T-helper 1 cell treated with Interleukin-12 subunit alpha and Interleukin-12 subunit beta and Interleukin-4 antibody, amounts not matched to agents 30 ng/mL and 1 ng/mL, for 36 hours (primary cell): ENCODE measurements at regions not wholly inside any gene's neighbourhood (a gene's known extent, or its start where the extent isn't known, plus 50 kb on each side); places are given as distances from the start of the nearest gene placed in this dataset.

ENCODE experiments used
- intact Hi-C: fragments of 100-400 bp; cut with micrococcal nuclease; formaldehyde crosslinking; loops from one replicate; pipeline ENCODE4 v1.15.1; 2024

DNA sequence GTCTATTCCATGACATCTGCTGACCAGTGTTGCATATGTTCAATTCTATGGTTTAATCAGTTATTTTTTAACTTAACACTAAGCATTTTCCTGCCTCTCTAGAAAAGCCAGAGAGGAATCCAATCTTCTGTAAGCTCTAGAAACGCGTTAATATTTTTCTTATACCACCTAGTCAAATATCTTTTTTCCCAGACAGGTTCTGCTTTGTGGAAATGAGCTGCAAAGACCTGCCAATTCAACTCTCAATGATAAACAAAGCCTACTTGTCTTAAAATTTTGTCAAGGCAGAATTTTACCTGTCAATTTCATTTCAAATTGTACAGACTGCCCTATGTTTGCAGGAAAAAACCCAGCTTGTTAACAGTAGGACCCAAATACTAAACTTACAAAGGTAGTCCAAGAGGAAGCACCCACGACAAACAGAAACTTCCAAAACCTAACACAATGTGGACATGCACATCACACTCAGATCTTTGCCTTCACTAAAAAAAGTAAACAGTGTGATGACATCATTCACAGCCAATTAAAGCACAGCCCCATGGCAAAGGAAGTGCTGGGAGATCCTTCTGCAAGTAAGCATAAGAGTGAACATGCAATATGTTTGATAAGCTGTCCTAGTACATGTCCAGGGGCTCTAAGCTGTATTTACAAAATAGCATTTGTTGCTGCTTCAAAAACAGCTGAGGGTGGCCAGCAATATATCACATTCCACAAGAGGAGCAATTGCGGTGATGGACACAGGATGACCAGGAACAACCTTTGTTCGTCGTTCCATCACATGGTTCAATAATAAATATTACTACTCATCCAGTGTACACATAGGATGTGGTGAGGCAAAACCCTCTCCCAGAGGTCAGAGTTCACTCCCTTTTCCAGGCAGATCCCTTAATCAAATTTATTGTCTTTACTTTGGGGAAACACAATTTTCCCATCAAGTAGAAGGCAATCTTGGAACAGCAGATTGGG is 139.4 kb upstream of the TSC22D2 start:
- intact Hi-C loops, result no loop called here

DNA sequence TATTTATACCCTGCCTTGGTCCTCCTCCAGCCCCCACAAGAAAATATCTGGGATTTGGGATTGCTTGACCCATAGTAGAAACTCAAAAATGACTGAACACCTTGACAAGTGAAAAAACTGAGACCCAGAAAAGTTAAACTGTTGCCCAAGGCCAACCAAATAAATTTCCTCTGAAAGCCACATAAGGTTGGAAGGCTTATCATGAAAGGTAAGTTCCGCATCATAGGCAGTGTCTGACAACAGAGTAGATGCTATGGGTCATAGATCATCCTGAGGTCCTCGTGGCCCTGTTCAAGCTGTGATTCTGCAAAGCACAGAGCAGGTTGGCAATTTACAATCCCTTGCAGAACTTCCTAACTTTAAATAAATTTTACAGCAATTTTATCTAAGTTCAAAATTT is 140.8 kb upstream of the TSC22D2 start:
- intact Hi-C loops, result no loop called here

DNA sequence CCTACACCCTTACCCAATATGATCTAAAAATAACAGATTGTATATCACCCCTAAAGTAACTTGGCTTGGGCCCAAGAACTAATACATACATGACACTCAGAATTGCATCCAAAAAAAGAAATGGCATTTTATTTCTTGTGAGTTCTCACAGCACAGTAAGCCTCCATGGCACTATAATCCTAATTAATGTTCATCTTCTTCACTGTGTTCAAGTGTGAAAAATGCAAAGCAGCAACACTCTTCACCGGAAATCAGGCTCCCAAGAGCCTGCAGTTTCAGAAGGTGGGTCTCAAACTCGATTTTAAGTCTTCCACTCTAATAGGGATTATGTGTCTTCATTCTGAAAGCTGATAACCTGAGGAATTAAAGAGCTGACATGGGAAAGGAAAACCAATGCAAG is 142.8 kb upstream of the TSC22D2 start:
- intact Hi-C loops, result no loop called here

DNA sequence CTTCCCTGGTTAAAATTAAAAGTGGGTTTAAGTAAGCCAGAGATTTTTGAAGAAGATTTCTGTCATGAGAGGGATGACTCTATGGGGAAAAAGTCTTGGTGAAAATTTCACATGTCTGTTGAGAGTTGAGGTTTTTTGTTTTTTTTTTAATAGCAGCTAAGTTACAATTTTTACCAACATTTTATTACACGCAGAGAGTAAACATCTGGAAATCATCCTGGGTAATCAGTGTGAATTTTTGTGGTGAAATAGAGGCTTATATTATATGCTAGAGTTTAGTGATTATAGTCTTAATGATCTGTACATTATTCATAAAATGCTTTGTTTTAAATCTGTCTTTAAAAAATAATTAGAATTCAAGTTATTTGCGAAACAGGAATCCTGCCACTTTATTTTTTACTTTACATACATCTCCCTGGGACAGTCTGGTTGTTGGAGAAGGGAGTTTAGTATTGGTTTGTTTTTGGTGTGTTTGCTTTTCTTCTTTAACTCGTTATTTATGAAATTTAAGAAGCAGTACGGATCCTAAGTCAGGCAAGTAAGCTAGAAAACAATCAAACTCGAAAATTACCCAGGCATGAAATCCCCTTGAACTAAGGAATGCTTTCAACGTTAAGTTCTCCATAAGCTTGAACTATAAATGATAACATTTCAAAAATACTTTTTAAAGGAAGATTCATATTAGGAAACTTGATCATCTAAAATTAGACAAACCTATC is 143.4 kb upstream of the TSC22D2 start:
- intact Hi-C loops, result no loop called here

DNA sequence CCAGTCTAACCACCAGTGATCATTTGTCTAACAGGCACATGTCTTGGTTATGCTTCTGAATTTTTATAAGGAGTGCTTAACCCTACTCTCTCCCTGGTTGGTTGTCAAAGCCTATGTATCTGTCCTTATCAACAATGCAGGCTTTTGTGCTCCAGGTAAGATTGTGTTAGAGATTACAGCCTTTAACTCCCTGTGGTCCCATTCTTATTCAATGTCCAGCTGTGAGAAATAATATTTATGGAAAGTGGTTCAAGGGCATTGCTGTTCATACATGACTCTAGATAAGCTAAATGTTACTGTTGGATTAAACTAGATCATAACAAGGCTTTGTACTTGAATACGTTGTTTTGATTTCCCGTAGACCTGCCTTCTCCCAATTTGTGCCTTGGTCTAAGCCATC is 146.1 kb upstream of the TSC22D2 start:
- intact Hi-C loops, result no loop called here

DNA sequence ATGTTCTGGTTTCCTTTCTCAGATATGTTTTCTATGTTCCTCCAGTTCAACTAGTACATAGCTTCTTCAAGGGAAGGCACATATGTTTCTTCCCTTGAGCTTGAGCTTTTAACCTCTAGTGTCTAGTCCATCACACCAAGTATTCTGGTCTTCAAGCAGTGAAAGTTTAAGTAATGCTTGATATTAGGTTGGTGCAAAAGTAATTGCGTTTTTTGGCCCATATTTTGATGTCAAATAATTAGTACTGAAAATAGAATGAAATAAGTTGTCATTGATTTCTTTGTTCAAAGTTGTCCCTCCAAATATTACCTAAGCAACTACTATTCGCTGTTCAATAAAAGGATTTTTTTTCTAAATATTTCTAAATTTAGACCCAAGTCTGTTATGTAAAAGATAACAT is 146.7 kb upstream of the TSC22D2 start:
- intact Hi-C loops, result no loop called here

DNA sequence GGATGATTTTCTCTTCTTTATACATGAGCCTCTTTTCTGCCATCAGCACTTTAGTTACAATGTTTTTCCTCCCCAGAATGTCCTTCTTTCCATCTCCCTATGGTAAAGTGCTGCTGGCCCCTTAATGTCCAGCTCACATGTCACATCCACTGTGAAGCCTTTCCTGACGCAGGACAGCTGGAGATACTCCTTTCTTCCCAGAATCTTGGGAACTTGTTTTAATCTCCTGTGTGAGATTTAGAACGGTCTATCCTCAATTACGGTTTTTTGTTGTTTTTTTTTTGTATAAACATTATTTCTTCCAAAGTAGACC is 147.7 kb upstream of the TSC22D2 start:
- intact Hi-C loops, result no loop called here

DNA sequence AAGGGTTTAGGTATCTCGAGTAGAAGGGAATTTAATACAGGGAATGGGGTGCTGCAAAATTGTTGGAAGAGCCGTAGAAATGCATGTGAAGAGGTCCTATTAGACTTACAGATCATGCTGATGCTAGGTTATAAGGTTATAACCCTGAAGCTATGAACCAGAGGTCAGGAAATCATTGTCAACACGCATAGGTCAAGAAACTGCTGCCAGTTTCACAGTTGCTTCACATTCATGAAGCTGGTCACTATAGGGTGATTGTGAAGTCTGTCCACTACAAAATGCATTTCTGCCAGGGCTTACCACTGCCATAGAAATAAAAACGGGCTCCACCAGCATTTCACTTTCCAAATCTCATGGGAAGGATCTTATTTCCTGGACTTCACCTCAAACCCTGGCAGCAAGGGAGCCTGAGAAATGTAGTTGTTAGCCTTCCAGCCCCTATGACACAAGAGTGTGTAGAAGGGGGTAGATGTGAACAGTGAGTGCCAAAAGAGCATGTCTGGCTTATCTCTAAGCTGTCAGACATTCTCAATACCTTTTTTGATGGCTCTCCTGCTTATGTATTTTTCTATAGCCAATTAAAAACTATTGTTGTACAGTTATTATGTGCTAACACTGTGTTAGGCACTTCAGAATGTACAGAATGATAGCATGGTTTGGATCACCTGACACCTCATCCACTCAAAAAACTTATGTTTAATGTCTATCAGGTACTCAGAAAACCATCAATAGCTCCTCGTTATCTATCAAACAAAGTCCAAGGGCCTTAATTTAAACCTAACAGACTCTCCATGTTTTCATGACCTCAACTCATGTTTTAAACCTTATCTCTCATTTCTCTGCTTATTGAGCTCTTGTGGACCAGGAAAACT is 148.3 kb upstream of the TSC22D2 start:
- intact Hi-C loops, result no loop called here

DNA sequence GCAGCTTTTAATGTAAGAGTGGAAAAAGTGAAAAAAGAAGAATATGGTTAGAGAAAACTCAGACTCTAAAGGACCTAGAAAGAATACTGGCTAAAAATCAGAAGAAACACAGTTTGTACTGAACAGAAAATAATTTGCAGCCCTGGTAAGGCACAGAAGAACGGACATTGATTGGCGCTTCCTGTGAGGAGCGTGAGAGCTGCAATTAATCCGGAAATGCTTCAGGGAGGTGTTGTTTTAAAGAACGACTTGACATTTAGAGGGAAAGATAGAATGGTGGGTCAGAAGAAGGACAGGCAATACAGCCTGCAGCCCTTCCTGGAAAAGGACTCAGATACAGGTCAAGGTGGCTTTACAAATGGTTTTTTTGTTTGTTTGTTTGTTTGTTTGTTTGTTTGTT is 151.3 kb upstream of the TSC22D2 start:
- intact Hi-C loops, result no loop called here

DNA sequence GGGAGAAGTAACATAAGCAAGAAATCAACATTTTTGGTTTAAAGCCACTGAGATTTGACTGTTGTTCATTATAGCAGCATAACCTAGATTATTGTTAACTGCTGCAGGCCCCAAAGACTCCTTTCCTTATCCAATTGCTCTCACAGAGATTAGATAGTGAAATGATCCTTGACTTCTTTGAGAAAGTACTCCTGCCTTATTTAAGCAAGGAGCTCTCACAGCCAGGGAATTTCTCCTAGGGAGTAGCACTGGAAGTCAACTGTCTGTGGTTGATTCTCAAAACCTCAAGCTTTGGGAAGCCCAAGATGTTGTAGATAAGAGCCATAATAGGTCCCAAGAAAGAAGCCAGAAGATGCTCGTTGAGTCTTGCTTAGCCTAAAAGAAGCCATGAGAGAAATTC is 151.8 kb upstream of the TSC22D2 start:
- intact Hi-C loops, result no loop called here

DNA sequence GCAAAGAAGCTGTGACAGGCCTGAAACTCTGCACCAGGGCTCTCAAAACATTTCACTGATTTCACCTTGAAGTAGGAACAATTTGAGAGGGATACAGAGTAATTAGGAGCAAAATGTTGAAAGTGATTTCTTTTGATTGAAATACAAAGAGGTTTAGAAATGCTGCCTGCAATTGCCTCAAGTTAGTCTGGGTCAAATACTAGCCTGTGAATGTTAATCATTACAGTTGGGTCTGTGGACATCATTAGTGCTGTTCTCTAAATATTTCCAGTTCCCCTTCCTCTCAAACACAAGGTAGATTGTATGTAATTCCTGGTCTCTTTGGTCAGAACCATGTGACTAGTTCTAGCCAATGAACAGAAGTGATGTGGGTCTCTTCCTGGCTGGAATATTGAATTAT is 152.3 kb upstream of the TSC22D2 start:
- intact Hi-C loops, result no loop called here

DNA sequence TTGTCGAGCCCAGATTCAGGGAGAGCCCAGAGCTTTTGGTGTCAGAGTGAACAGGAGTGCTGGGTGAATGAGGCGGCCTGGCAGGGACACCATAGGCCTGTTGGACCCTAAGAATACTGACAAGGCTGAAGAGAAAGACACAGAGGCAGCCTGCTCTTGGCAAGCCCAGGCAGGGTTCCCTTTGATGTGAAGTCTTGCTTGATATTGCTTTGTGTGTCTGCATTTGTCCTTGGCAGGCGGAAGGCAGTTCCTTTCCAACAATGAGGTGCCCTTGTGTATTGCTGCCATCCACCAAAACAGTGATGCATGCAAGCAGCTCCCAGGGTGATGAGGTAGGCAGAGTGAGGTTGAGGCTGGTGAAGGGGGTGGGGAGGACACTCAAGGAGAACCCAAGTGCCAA is 152.7 kb upstream of the TSC22D2 start:
- intact Hi-C loops, result no loop called here

DNA sequence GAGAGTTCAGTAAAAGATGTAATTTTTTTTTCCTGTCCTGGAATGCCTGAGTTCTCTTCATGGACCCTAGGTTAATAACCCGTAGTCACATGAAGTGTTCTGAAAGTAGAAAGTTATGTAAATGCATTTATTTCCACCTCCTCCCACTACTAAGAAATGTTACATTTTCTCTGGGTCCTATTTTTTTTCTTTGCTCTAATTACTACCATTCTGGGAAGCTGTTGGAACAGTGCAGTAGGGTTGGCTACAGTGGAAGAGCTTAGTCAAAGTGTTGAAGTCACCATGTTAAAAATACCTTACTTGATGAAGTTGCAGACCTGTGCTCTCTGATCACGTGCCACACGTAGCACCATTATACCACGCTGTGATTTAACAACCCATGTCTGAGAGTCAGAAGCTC is 153.8 kb upstream of the TSC22D2 start:
- intact Hi-C loops, result no loop called here

DNA sequence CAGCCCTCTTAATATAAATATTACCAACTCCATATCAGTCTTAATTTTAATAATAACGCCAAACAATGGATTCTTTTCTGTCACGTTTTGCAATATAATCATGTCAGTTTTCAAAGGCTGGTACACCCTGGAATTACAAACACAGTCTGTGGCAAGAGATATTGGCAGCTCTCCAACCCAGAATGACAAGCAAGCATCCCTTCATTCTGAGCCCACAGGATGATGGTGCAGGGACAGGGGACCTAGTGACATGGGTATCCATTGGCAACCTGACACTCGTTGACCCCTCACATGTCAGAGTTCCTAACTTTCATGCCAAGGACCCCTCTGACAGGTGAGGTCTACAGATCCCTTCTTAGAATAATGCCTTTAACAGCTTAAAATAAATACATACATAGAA is 154.5 kb upstream of the TSC22D2 start:
- intact Hi-C loops, result no loop called here

DNA sequence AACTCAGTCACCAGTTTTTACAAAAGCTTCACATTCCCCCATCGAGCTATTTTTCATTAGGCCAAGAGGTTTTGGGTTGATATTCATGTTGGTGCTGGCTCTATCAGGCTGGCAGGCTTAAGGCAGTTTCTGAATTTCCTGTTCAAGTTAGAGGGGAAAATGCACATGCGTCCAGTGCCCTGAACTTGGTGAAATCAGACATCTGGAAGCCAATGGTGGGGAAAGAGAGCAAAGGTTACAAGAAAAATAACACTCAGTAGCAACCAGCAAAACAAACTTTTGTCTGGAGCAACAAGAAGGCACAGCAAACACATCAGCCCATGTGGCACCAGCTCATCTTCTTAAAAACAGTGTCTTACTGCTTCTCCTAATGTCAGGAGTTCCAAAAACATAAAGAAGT is 155.6 kb upstream of the TSC22D2 start:
- intact Hi-C loops, result no loop called here

DNA sequence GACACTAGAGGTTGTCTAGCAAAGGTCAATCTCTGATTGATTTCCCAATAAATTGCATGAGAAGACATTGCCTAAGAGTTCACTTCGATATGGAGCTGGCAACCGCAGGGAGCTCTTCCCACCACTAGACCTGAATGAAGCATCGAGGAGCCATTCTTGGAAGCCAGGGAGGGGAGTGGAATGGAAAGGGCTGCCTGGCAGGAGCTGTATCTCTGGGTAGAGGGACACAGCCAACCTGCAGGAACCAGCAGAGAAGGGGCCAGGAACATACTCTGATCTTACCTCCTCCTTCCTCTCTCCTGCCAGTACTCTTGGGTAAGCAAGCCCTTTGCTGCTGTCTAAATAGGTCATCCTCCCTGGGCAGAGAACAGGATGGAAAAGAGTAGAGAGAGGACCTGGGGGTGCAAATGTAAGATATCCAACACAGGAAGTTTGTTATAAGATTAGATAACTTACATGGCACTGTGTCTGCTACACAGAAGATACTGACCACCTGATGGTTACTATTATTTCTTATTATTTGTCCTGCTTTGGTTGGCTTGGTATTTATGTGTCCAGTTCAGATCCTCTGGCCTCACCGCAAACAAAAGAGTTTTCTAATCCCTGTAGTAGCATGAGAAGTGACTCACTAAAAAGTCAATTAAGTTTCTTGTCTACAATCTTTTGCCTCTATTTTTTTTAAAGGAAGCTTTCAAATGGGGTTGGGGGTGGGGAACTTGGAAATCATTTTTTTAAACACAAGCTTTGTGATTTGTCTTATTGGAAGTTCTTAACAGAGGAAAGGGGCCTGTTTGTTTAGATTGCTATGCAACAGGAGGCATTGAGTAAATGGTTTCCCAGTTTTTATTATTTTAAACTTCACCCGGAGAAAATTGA is 156.7 kb upstream of the TSC22D2 start:
- intact Hi-C loops, result no loop called here

DNA sequence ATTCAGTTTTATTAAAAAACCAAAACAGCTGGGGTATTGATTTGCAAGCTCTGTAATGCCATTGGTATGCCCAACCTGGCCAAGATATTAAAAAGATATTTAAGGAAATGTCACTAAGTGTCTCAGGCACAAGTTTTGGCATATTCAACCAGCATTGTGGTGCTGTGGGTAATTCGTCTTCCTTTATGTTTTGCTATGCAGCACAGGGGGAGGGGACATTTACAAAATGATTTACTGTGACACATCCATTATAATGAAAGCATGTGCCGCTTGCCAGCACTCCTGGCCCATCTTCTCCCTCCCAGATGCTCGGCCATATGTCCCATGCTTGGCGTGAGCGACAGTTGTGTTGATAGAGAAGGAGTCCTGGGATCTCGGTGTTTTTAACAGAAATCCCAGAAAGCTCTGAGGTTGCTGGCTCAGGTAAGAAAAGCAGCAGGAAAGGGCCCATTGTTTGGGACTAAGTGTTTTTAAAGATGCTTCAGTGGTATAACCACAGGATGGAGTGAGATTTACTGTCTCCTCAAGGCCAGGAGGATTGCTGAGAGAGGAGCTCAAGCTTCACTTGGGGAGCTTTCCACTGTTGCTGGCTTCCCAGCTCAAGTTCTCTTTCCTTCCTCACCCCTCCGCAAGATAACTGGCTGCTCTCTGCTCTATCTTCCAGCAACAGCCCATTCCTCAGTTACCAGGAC is 158.2 kb upstream of the TSC22D2 start:
- intact Hi-C loops, result no loop called here

DNA sequence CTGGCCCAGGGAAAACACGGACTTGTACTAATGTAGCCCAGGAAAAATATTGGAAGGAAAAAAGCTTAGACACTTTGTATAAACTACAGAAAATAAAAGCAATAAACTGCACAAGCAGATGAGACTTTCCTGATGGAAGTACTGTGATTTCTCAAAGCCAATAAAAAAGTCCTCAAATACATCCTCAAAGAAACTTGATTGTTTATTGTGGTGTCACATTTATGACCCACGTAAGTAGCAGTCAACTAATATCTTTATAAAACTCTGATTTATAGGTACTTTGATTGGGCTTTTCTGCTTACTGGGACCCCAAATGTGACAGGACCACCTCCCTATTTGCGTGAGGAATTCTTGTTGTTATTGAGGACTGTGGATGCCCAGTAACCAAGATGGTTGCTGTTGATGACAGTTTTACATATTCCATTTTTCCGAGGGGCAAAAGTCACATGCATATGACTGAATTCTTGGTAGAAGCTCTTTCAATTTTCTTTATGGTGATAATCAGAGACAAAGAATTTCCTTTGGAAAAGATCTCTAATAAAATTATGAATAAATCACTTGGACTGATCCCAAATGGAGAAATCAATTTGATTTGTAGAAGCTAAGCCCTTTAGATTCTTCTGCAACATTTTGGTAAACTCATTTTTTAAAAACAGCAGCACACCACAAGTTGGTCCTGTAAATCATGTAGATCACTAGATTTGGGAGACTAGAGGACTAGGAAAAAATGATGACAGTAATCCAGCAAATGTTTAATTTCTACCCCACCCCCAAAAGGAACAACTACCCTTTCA is 159.0 kb upstream of the TSC22D2 start:
- intact Hi-C loops, result no loop called here

DNA sequence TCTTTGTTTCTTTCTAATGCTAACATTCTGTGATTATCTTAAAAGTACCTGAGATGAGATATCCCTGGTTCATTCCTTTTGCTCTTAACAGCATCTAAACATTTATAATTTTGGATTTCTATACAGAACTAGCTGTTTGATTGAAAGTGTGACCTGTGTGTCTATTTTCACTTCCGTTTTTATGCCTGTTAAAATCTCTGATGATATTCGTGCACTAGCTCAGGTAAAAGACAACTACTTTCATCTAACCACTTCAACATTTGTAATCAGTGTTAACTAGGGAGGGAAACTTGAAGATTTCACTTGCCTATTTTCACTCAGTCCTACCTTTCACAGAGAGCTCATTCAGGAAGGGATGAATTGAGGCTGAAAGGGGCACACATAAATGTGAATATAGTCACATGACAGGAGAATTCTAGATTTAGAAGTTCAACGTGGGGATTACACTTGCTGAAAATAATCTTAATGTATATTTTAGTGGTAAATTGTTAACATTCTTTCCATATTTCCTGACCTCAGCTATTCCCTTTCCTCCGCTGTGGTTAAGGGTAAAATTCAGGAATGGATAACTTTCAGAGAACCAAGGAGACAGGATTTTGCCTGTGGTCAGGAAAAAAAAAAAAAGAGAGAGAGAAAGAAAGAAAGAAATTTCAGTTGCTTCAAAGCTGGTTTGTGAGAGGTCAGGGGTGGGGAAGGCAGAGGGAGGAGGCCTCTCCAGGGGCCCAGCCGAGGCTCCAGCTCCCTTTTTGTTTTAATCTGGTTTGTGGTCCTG is 159.8 kb upstream of the TSC22D2 start:
- intact Hi-C loops, result no loop called here
